Heart left ventricle (tissue), 13 donors: ENCODE measurements at regions not wholly inside any gene's neighbourhood (a gene's known extent, or its start where the extent isn't known, plus 50 kb on each side); places are given as distances from the start of the nearest gene placed in this dataset.
"Not testable (repeated sequence)": the region's sequence is repeated elsewhere in the genome, so short reads cannot be mapped to it uniquely, and the experiment has no call there.

Experiments
- CTCF ChIP-seq, 12 donors: fragments of 200-600 bp; sonication (generic) in 4 of 12; IDR thresholded peaks; one replicate each; pipeline versions ENCODE4 v1.5.0 to v1.8.0; 2018 to 2022; ENCODE audit warnings: antibody characterized with exemption in 12 of 12, mild to moderate bottlenecking in 5 of 12
- POLR2A ChIP-seq, 2 donors: fragments of 450-650 bp; IDR thresholded peaks; one replicate each; pipeline ENCODE4 v1.6.1; 2017; ENCODE audit warnings: antibody characterized with exemption in 2 of 2, mild to moderate bottlenecking in 2 of 2, moderate library complexity in 2 of 2
- donor health status: ischemic (EF 13 %, LVEDD 7.1; RV severe dilation, severe dysfunction).
- donor health status: DM: no; HTN: yes; CAD: no.
- donor health status: DM: no; HTN: no; CAD: no.
- donor health status: ischemic (EF 25% LVEDD 6.9; RV normal size, moderate dysfunction).
- donor health status: ischemic (EF 25% LVEDD 5.7; RV mildly dilated, moderate dysfunction).
- donor health status: ischemic (EF 35%, LVEDD 5.7; RV mildly dilated, moderate dysfunction).
- donor health status: nonischemic (EF 11% LVEDD 7.7; RV severe dilation, severe dysfunction).
- donor health status: DM: yes; HTN: yes; CAD: no.
- donor health status: PGD.
- donor health status: ischemic (EF 29% LVEDD 5.4; RV normal size, mild dysfunction).
- donor health status: nonischemic (EF 23%, LVEDD 6.1; RV moderate dilation, normal function).

GRCh38 chr9:25731895-25732794, 53.9 kb upstream of the TUSC1 start:
- TF ChIP-seq CTCF, POLR2A (IDR thresholded peaks at IDR 0.05): not testable (repeated sequence)
